ENCODE measurements at regions not wholly inside any gene's neighbourhood (a gene's known extent, or its start where the extent isn't known, plus 50 kb on each side); places are given as distances from the start of the nearest gene placed in this dataset.

GRCh38 chr1:199472018-199472417 lies 555.5 kb upstream of the NR5A2 start:
- TF ChIP-seq ZNF561 (tag by site-specific recombination; IDR thresholded peaks at IDR 0.05; ENCODE audit: borderline replicate concordance) (no peak), MYNN (tag by site-specific recombination; IDR thresholded peaks at IDR 0.05; ENCODE audit: borderline replicate concordance) (no peak), ZNF501 (tag by site-specific recombination; IDR thresholded peaks at IDR 0.05) (no peak), REST (tag by site-specific recombination; IDR thresholded peaks at IDR 0.05) (no peak), ZNF513 (tag by site-specific recombination; IDR thresholded peaks at IDR 0.05) (no peak), ZBTB1 (tag by site-specific recombination; IDR thresholded peaks at IDR 0.05) (no peak), CTCF (tag by site-specific recombination; IDR thresholded peaks at IDR 0.05) (no peak)

Data from HEK293 (cell line).